Keratinocyte (primary cell): ENCODE measurements at regions not wholly inside any gene's neighbourhood (a gene's known extent, or its start where the extent isn't known, plus 50 kb on each side); places are given as distances from the start of the nearest gene placed in this dataset.

Source experiments
- DNase-seq: peaks from one replicate; pipeline ENCODE4 v3.0.0-alpha.2; 2011; ENCODE audit warnings: low read depth, missing footprints, low spot score
- FAIRE-seq: peaks from 2 replicates; lab custom pipeline; 2011; peaks lifted over from hg19 to GRCh38; lab: Jason Lieb, UNC
- H2AFZ ChIP-seq: 2 replicates; pipeline ENCODE4 v1.6.0; 2012; ENCODE audit warnings: low read length, control low read depth, inconsistent platforms; ENCODE audit not compliant: control insufficient read depth
- H3K27ac ChIP-seq: 2 replicates; pipeline ENCODE4 v1.5.1; 2011; ENCODE audit warnings: low read length; ENCODE audit not compliant: control insufficient read depth, insufficient read depth
- H3K27me3 ChIP-seq: 3 replicates; pipeline ENCODE4 v1.6.0; 2011; ENCODE audit warnings: low read length; ENCODE audit not compliant: control insufficient read depth, insufficient read depth; ENCODE audit errors: extremely low read depth
- H3K36me3 ChIP-seq, 2 experiments: 2 replicates in 1 of 2; 3 replicates in 1 of 2; pipeline ENCODE4 v1.5.1; 2011; ENCODE audit warnings: low read length in 2 of 2, mild to moderate bottlenecking in 1 of 2; ENCODE audit not compliant: control insufficient read depth in 2 of 2, insufficient read depth in 2 of 2; ENCODE audit errors: extremely low read depth in 1 of 2
- H3K4me1 ChIP-seq: 3 replicates; pipeline ENCODE4 v1.5.1; 2011; ENCODE audit warnings: low read length; ENCODE audit not compliant: control insufficient read depth, insufficient read depth; ENCODE audit errors: extremely low read depth
- H3K4me2 ChIP-seq: 3 replicates; pipeline ENCODE4 v1.6.0; 2011; ENCODE audit warnings: low read depth, low read length; ENCODE audit not compliant: control insufficient read depth, insufficient read depth; ENCODE audit errors: extremely low read depth
- H3K4me3 ChIP-seq, 3 experiments: fragments of 200-600 bp in 1 of 3; sonication (generic) in 1 of 3; 2 replicates in 2 of 3; 3 replicates in 1 of 3; pipeline ENCODE4 v1.5.1; 2011 to 2016; ENCODE audit warnings: low read length in 3 of 3, mild to moderate bottlenecking in 3 of 3, control low read depth in 2 of 3, inconsistent platforms in 1 of 3, low read depth in 1 of 3, mixed read lengths in 1 of 3, mixed run types in 1 of 3, moderate library complexity in 1 of 3; ENCODE audit not compliant: control insufficient read depth in 2 of 3, insufficient read depth in 2 of 3; ENCODE audit errors: extremely low read depth in 1 of 3
- H3K79me2 ChIP-seq: 2 replicates; pipeline ENCODE4 v1.6.0; 2012; ENCODE audit warnings: low read length; ENCODE audit not compliant: control insufficient read depth, insufficient read depth
- H3K9ac ChIP-seq: 3 replicates; pipeline ENCODE4 v1.6.0; 2011; ENCODE audit warnings: low read length; ENCODE audit not compliant: control insufficient read depth, insufficient read depth; ENCODE audit errors: extremely low read depth
- H3K9me1 ChIP-seq: 3 replicates; pipeline ENCODE4 v1.6.0; 2011; ENCODE audit warnings: low read length; ENCODE audit not compliant: control insufficient read depth, insufficient read depth; ENCODE audit errors: extremely low read depth
- H3K9me3 ChIP-seq: 2 replicates; pipeline ENCODE4 v1.5.1; 2012; ENCODE audit warnings: low read depth, low read length; ENCODE audit not compliant: control insufficient read depth
- H4K20me1 ChIP-seq: 3 replicates; pipeline ENCODE4 v1.6.0; 2011; ENCODE audit warnings: low read length; ENCODE audit not compliant: control insufficient read depth, insufficient read depth; ENCODE audit errors: extremely low read depth
- EZH2 ChIP-seq: IDR thresholded peaks from one replicate; pipeline ENCODE4 v1.6.1; 2012; ENCODE audit warnings: inconsistent platforms, mild to moderate bottlenecking, low read length, moderate library complexity
- dilution Hi-C: fragments of 300-500 bp; cut with MboI; formaldehyde crosslinking; loops from one replicate; pipeline ENCODE4 v1.7.0; 2020; ENCODE audit warnings: low sequenced_read_pairs; ENCODE audit not compliant: extremely low pct_ligation_motif_present
- TF ChIP-seq, protein P1 (sequence below), 3 experiments: IDR thresholded peaks in 1 of 3; conservative IDR thresholded peaks in 1 of 3; optimal IDR thresholded peaks in 1 of 3; 2 replicates in 2 of 3; 3 replicates in 1 of 3; pipeline versions ENCODE3 to v1.5.1; 2011; ENCODE audit warnings: low read length in 3 of 3, mild to moderate bottlenecking in 3 of 3, moderate library complexity in 2 of 3, control low read depth in 1 of 3, inconsistent platforms in 1 of 3; ENCODE audit not compliant: insufficient read depth in 2 of 3; ENCODE audit errors: extremely low read depth in 1 of 3

DNA sequence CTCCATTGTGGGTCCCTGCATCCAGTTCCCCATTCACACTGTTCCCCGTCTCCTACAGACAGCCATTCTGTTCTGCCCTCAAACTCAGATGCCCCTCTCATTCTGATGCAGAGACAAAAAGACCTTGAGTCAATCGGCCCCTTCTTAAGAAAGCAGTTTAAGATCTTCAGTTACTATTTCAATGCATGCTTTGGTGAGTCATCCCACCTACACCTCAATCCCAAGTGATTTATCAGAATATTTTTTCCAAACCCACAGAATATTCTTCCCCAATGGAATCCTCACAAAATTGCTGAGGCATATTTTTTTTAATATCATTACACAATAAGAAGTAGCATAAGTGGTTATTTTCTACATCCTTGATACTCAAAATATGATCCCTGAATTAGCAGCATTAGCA lies 92.4 kb upstream of the SLC1A1 start:
- DNase-seq (no peak), FAIRE-seq (no peak)
- no peak overlapping the region for H2AFZ ChIP-seq
- dilution Hi-C loops, result no loop called here
- H3K4me3 ChIP-seq, result no peak overlapping the region
- H3K4me1 ChIP-seq, result no peaks in the 10 kb centered on the region
- TF ChIP-seq, protein P1, sequence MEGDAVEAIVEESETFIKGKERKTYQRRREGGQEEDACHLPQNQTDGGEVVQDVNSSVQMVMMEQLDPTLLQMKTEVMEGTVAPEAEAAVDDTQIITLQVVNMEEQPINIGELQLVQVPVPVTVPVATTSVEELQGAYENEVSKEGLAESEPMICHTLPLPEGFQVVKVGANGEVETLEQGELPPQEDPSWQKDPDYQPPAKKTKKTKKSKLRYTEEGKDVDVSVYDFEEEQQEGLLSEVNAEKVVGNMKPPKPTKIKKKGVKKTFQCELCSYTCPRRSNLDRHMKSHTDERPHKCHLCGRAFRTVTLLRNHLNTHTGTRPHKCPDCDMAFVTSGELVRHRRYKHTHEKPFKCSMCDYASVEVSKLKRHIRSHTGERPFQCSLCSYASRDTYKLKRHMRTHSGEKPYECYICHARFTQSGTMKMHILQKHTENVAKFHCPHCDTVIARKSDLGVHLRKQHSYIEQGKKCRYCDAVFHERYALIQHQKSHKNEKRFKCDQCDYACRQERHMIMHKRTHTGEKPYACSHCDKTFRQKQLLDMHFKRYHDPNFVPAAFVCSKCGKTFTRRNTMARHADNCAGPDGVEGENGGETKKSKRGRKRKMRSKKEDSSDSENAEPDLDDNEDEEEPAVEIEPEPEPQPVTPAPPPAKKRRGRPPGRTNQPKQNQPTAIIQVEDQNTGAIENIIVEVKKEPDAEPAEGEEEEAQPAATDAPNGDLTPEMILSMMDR (optimal IDR thresholded peaks at IDR 0.05 in 1 of 3, IDR thresholded peaks at IDR 0.05 in 1 of 3, conservative IDR thresholded peaks at IDR 0.05 in 1 of 3; ENCODE audit: extremely low read depth in 1 of 3, insufficient read depth in 2 of 3, low read length in 3 of 3), result no peak
- TF ChIP-seq EZH2, result no peak
- H3K27me3 ChIP-seq, result no peaks in the 10 kb centered on the region
- H4K20me1 ChIP-seq, result no peaks in the 10 kb centered on the region
- no peak overlapping the region for H3K9ac ChIP-seq
- H3K27ac ChIP-seq, result no peak overlapping the region
- no peak overlapping the region for H3K4me2 ChIP-seq
- no peaks in the 10 kb centered on the region for H3K9me1 ChIP-seq
- H3K9me3 ChIP-seq, result no peaks in the 10 kb centered on the region
- H3K79me2 ChIP-seq, result no peaks in the 10 kb centered on the region
- no peaks in the 10 kb centered on the region for H3K36me3 ChIP-seq

DNA sequence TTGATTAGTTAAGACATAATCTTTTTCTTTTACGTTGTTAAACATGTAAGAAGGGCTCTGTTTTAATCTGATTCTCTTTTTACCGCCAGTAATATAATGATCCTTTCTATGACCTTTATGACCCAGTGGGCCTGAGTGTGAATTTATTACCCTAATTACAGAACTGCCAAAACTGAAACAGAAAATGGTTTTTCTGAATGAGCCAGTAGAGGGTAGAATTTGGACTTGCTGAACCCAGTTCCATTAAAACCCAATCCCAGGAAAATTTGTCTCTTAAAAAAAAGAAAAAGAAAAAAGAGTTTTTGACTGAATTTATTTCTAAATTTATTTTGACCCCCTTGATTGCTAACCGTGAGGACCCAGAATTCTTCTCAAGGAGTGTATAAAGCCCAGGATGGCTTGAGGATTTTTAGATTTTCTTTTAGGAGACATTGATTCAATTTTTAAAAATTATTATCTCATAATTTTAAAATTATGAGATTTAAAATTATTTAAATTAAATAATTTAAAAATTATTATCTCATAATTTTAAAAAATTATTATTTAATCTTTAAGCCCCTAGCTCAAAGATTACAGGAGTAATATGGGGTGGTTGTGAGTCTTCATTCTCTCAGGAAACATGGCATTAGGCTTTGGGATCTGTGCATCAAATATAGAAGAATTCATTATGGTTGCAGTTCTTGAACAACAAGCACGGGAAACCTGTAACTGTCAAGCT lies 94.1 kb upstream of the GLIS3 start:
- Histone ChIP-seq H3K4me3 (no peak overlapping the region), H3K27me3 (no peaks in the 10 kb centered on the region), H3K4me2 (no peak overlapping the region), H3K4me1 (no peaks in the 10 kb centered on the region), H4K20me1 (no peaks in the 10 kb centered on the region), H3K36me3 (no peaks in the 10 kb centered on the region), H3K9ac (no peak overlapping the region), H3K9me3 (no peaks in the 10 kb centered on the region), H3K79me2 (no peaks in the 10 kb centered on the region), H3K27ac (no peak overlapping the region), H2AFZ (no peak overlapping the region), H3K9me1 (no peaks in the 10 kb centered on the region)
- FAIRE-seq, result no peak
- dilution Hi-C loops, result no loop called here
- DNase-seq, result no peak
- no peak for TF ChIP-seq EZH2
- TF ChIP-seq, protein P1 (optimal IDR thresholded peaks at IDR 0.05 in 1 of 3, IDR thresholded peaks at IDR 0.05 in 1 of 3, conservative IDR thresholded peaks at IDR 0.05 in 1 of 3; ENCODE audit: extremely low read depth in 1 of 3, insufficient read depth in 2 of 3, low read length in 3 of 3), result no peak
